GM21528 (cell line): ENCODE measurements at regions not wholly inside any gene's neighbourhood (a gene's known extent, or its start where the extent isn't known, plus 50 kb on each side); places are given as distances from the start of the nearest gene placed in this dataset.
"Not testable (repeated sequence)": the region's sequence is repeated elsewhere in the genome, so short reads cannot be mapped to it uniquely, and the experiment has no call there.

Experiments
- ATAC-seq: cut with Tn5 transposase; IDR thresholded peaks from one replicate; pipeline ENCODE4 v1.9.1; 2021; ENCODE audit warnings: mild to moderate bottlenecking, moderate library complexity; ENCODE audit not compliant: unreplicated experiment, low FRiP score

- no peak for ATAC-seq
These were observed 62.8 kb upstream of the ATP12A start for GRCh38 chr13:24617256-24618010.

- ATAC-seq: peak; percentile 69
These were observed 61.9 kb upstream of the ATP12A start for GRCh38 chr13:24618011-24618955.

- ATAC-seq: no peak
These were observed 60.9 kb upstream of the ATP12A start for GRCh38 chr13:24619282-24619681.

GRCh38 chr13:24622481-24623148 is 57.6 kb upstream of the ATP12A start:
- not testable (repeated sequence) for ATAC-seq

- no peak for ATAC-seq
These were observed 57.0 kb upstream of the ATP12A start for GRCh38 chr13:24623149-24623665.

- ATAC-seq: no peak
These were observed 55.8 kb upstream of the ATP12A start for GRCh38 chr13:24624363-24624762.

GRCh38 chr13:24624801-24625231 is 55.4 kb upstream of the ATP12A start:
- ATAC-seq: no peak

GRCh38 chr13:24625331-24625731 is 54.9 kb upstream of the ATP12A start:
- ATAC-seq: no peak

- no peak for ATAC-seq
These were observed 54.0 kb upstream of the ATP12A start for GRCh38 chr13:24625870-24626849.

- ATAC-seq: no peak
These were observed 53.0 kb upstream of the ATP12A start for GRCh38 chr13:24627090-24627714.

- ATAC-seq: no peak
These were observed 52.3 kb upstream of the ATP12A start for GRCh38 chr13:24627946-24628345.

- no peak for ATAC-seq
These were observed 50.9 kb upstream of the ATP12A start for GRCh38 chr13:24629320-24629719.

- no peak for ATAC-seq
These were observed 50.1 kb upstream of the ATP12A start for GRCh38 chr13:24630121-24630520.
